DOHH2 (cell line): ENCODE measurements at regions not wholly inside any gene's neighbourhood (a gene's known extent, or its start where the extent isn't known, plus 50 kb on each side); places are given as distances from the start of the nearest gene placed in this dataset.

Experiments
- H3F3A ChIP-seq: fragments of 200-600 bp; sonication (generic), shearing (Covaris generic); 2 replicates; pipeline ENCODE4 v1.6.0; 2016; ENCODE audit warnings: antibody characterized with exemption, mild to moderate bottlenecking; ENCODE audit not compliant: control insufficient read depth, insufficient read depth
- H3K27ac ChIP-seq: fragments of 200-600 bp; sonication (generic); 2 replicates; pipeline ENCODE4 v1.5.1; 2014; ENCODE audit warnings: low read depth, mild to moderate bottlenecking, low read length, moderate library complexity
- H3K27me3 ChIP-seq: fragments of 200-600 bp; sonication (generic); 2 replicates; pipeline ENCODE4 v1.6.1; 2014; ENCODE audit warnings: mild to moderate bottlenecking, low read length, mixed read lengths; ENCODE audit not compliant: control insufficient read depth
- H3K36me3 ChIP-seq: fragments of 200-600 bp; sonication (generic); 2 replicates; pipeline ENCODE4 v1.6.1; 2014; ENCODE audit warnings: mild to moderate bottlenecking, low read length, moderate library complexity, mixed read lengths; ENCODE audit not compliant: control insufficient read depth
- H3K4me1 ChIP-seq: fragments of 200-600 bp; sonication (generic); 2 replicates; pipeline ENCODE4 v1.6.1; 2014; ENCODE audit warnings: mild to moderate bottlenecking, low read length, mixed read lengths; ENCODE audit not compliant: control insufficient read depth
- H3K4me2 ChIP-seq: fragments of 200-600 bp; sonication (generic); 2 replicates; pipeline ENCODE4 v1.6.0; 2014; ENCODE audit warnings: mild to moderate bottlenecking, low read length, moderate library complexity
- H3K4me3 ChIP-seq: fragments of 200-600 bp; sonication (generic); 2 replicates; pipeline ENCODE4 v1.5.1; 2014; ENCODE audit warnings: mild to moderate bottlenecking, low read length, mixed read lengths
- H3K79me2 ChIP-seq: fragments of 200-600 bp; sonication (generic); 2 replicates; pipeline ENCODE4 v1.6.1; 2014; ENCODE audit warnings: mild to moderate bottlenecking, low read length, mixed read lengths; ENCODE audit not compliant: control insufficient read depth
- H3K9me2 ChIP-seq: fragments of 200-600 bp; sonication (generic); replicated peaks from 2 replicates; pipeline ENCODE4 v1.6.1; 2014; ENCODE audit warnings: mild to moderate bottlenecking, low read length, mixed read lengths; ENCODE audit not compliant: control insufficient read depth
- H3K9me3 ChIP-seq: fragments of 200-600 bp; sonication (generic); 2 replicates; pipeline ENCODE4 v1.6.1; 2014; ENCODE audit warnings: antibody characterized with exemption, low read length, mixed read lengths; ENCODE audit not compliant: control insufficient read depth, insufficient read depth
- H4K20me1 ChIP-seq: fragments of 200-600 bp; sonication (generic); 2 replicates; pipeline ENCODE4 v1.6.0; 2014; ENCODE audit warnings: low read depth, mild to moderate bottlenecking, antibody characterized with exemption, low read length, moderate library complexity; ENCODE audit not compliant: control insufficient read depth, insufficient read depth
- EZH2phosphoT487 ChIP-seq: fragments of 200-600 bp; sonication (generic); IDR thresholded peaks from 2 replicates; pipeline ENCODE4 v1.6.1; 2017; ENCODE audit warnings: borderline replicate concordance, mild to moderate bottlenecking, antibody characterized with exemption, low read length, moderate library complexity, mixed read lengths
- TF ChIP-seq, protein P1 (sequence below): fragments of 200-600 bp; sonication (generic); IDR thresholded peaks from one replicate; pipeline ENCODE4 v1.5.1; 2014; ENCODE audit warnings: antibody characterized with exemption, mild to moderate bottlenecking, low read depth, low read length; ENCODE audit not compliant: poor library complexity, severe bottlenecking

DNA sequence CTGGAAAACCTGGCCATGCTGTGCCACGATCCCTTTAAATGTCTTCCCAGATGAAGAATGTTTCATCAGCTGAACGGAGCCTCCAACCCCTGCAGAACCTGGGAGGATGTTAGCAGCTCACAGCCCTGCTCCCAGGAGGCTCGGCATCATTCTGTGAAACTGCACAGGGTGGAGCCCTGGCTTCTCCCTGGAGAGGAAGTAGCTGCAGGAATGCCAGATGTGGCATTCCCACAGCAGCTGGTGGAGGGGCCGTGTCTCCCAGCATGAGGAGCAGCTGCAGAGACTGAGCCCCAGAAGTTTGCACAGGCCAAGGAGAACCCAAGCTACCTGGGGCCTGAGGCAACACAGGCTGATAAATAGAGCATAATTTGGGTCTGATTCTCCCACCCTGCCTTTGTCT lies 165.8 kb upstream of the MAP3K1 start:
- Histone ChIP-seq H3K4me1 (no peaks in the 10 kb centered on the region), H3F3A (no peaks in the 10 kb centered on the region), H3K4me2 (no peak overlapping the region), H3K9me3 (no peaks in the 10 kb centered on the region), H3K79me2 (no peaks in the 10 kb centered on the region), H4K20me1 (no peaks in the 10 kb centered on the region), H3K4me3 (no peak overlapping the region), H3K9me2 (no peaks in the 10 kb centered on the region), H3K27ac (no peak overlapping the region), H3K27me3 (no peaks in the 10 kb centered on the region), H3K36me3 (no peaks in the 10 kb centered on the region)
- TF ChIP-seq, protein P1, sequence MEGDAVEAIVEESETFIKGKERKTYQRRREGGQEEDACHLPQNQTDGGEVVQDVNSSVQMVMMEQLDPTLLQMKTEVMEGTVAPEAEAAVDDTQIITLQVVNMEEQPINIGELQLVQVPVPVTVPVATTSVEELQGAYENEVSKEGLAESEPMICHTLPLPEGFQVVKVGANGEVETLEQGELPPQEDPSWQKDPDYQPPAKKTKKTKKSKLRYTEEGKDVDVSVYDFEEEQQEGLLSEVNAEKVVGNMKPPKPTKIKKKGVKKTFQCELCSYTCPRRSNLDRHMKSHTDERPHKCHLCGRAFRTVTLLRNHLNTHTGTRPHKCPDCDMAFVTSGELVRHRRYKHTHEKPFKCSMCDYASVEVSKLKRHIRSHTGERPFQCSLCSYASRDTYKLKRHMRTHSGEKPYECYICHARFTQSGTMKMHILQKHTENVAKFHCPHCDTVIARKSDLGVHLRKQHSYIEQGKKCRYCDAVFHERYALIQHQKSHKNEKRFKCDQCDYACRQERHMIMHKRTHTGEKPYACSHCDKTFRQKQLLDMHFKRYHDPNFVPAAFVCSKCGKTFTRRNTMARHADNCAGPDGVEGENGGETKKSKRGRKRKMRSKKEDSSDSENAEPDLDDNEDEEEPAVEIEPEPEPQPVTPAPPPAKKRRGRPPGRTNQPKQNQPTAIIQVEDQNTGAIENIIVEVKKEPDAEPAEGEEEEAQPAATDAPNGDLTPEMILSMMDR: no peak
- no peak for TF ChIP-seq EZH2phosphoT487

DNA sequence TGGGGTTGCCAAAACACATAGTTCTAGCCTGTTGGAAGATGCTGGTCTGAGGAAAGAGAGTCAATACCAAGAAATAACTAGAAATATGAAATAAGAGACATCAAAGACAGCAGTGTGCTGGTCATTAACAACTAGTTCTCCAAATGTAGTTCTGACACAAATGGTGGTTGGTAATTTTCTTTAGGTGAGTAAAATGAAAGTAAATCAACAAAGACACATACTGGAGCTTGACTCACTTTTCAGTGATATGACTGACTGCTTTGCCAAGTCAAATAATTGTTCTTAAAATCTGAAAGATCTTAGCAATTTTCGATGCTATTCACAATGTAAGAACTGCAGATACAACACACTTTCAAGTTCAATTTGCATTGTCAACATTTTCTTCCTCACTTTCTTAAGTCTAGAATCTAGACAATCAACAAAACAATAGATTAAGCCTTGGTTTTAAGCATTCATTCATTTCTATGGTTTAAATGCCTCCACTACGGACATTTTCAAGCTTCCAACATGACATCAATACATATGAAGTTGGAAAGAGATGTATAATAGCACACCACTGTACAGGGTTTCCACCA lies 166.8 kb upstream of the MAP3K1 start:
- Histone ChIP-seq H3K27ac (no peak overlapping the region), H3K4me3 (no peak overlapping the region), H3K4me1 (no peaks in the 10 kb centered on the region), H3K9me3 (no peaks in the 10 kb centered on the region), H4K20me1 (no peaks in the 10 kb centered on the region), H3K36me3 (no peaks in the 10 kb centered on the region), H3K4me2 (no peak overlapping the region), H3K27me3 (no peaks in the 10 kb centered on the region), H3F3A (no peaks in the 10 kb centered on the region), H3K79me2 (no peaks in the 10 kb centered on the region), H3K9me2 (no peaks in the 10 kb centered on the region)
- TF ChIP-seq EZH2phosphoT487: no peak
- TF ChIP-seq, protein P1: no peak

DNA sequence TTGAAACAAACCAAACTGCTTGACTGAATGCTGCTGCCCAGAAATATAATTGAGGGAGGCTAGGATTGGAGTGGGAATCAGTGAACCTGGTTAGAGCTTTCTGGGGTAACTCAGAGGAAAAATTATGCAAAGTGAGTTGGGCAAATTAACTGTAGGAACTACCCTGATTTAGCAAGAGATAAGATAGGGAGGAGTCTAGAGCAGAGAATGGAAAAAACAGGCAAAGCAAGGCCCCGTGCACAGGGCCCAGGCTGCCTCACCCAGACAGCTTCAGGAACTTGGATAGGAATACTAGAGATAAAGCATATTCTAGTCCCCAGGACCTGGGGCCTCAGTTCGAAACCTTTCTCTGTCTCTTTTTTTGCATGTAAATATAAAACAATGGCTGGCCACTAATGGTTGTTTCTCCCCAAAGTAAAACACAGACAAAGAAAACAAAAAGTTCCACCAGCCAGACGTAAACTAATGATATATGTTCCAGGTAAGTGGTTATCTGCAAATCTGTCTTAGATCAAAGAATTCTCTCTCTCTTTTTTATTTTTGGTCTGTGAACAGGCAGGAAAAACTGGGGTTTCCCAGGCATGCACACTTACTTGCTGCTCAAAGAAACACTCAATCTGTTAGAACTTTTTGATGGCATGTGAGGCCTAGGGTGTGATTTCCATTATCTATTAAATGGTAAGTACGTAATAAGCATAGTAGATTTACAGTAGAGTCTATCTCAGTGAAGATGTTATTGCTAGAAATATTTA lies 168.1 kb upstream of the MAP3K1 start:
- Histone ChIP-seq H3K9me2 (no peaks in the 10 kb centered on the region), H3K27ac (no peak overlapping the region), H3F3A (no peaks in the 10 kb centered on the region), H3K36me3 (no peaks in the 10 kb centered on the region), H3K4me2 (no peak overlapping the region), H3K79me2 (no peaks in the 10 kb centered on the region), H4K20me1 (no peaks in the 10 kb centered on the region), H3K27me3 (no peaks in the 10 kb centered on the region), H3K4me3 (no peak overlapping the region), H3K4me1 (no peaks in the 10 kb centered on the region), H3K9me3 (no peaks in the 10 kb centered on the region)
- no peak for TF ChIP-seq EZH2phosphoT487
- TF ChIP-seq, protein P1: no peak
